SK-N-SH (cell line): ENCODE measurements at regions not wholly inside any gene's neighbourhood (a gene's known extent, or its start where the extent isn't known, plus 50 kb on each side); places are given as distances from the start of the nearest gene placed in this dataset.

Experiments
- CTCF ChIA-PET: fragments of 300-600, 350-600 bp; formaldehyde crosslinking; extraction: SDS; loops from one replicate; lab custom pipeline; 2021; lab: Yijun Ruan, JAX
- POLR2A ChIA-PET: fragments of 350-600 bp; sonication (Branson Sonifier 250); formaldehyde crosslinking; extraction: SDS; loops from one replicate; lab custom pipeline; 2020; ENCODE audit warnings: antibody characterized with exemption, inconsistent platforms; lab: Yijun Ruan, JAX
- DNase-seq: peaks from one replicate; pipeline ENCODE4 v3.0.0; 2012
- H2AFZ ChIP-seq: fragments of 200-600 bp; sonication (generic); 2 replicates; pipeline ENCODE4 v1.8.1; 2016; ENCODE audit warnings: antibody characterized with exemption, mild to moderate bottlenecking, low read depth
- H3F3A ChIP-seq: fragments of 200-600 bp; sonication (generic); replicated peaks from 2 replicates; pipeline ENCODE3; 2016; ENCODE audit warnings: antibody characterized with exemption, mild to moderate bottlenecking; ENCODE audit not compliant: insufficient read depth
- H3K27ac ChIP-seq, 2 experiments: fragments of 200-500 bp in 1 of 2; fragments of 200-600 bp in 1 of 2; sonication (Bioruptor generic) in 1 of 2; sonication (generic), shearing (Covaris generic) in 1 of 2; 2 replicates each; pipeline versions ENCODE4 v1.5.1 to v1.6.1; 2014 to 2016; ENCODE audit warnings: low read depth in 2 of 2, inconsistent platforms in 1 of 2, low read length in 1 of 2, mild to moderate bottlenecking in 1 of 2, mixed read lengths in 1 of 2
- H3K27me3 ChIP-seq: fragments of 200-600 bp; sonication (generic), shearing (Covaris generic); 2 replicates; pipeline ENCODE4 v1.6.1; 2016; ENCODE audit warnings: mixed run types; ENCODE audit not compliant: insufficient read depth
- H3K36me3 ChIP-seq, 2 experiments: fragments of 200-500 bp in 1 of 2; fragments of 200-600 bp in 1 of 2; sonication (Bioruptor generic) in 1 of 2; sonication (generic) in 1 of 2; replicated peaks in 1 of 2; 2 replicates each; pipeline versions ENCODE3 to v1.5.1; 2014 to 2016; ENCODE audit warnings: low read length in 1 of 2, mild to moderate bottlenecking in 1 of 2; ENCODE audit not compliant: insufficient read depth in 2 of 2, control insufficient read depth in 1 of 2
- H3K4me1 ChIP-seq, 2 experiments: fragments of 200-500 bp in 1 of 2; fragments of 200-600 bp in 1 of 2; sonication (Bioruptor generic) in 1 of 2; sonication (generic), shearing (Covaris generic) in 1 of 2; 2 replicates each; pipeline versions ENCODE4 v1.5.1 to v1.6.1; 2014 to 2016; ENCODE audit warnings: low read depth in 1 of 2, low read length in 1 of 2, mixed run types in 1 of 2; ENCODE audit not compliant: insufficient read depth in 2 of 2, control insufficient read depth in 1 of 2
- H3K4me2 ChIP-seq: fragments of 200-600 bp; sonication (generic), shearing (Covaris generic); 2 replicates; pipeline ENCODE4 v1.6.1; 2017; ENCODE audit warnings: mixed run types
- H3K4me3 ChIP-seq, 2 experiments: fragments of 200-500 bp in 1 of 2; fragments of 200-600 bp in 1 of 2; sonication (Bioruptor generic) in 1 of 2; sonication (generic), shearing (Covaris generic) in 1 of 2; 2 replicates each; pipeline versions ENCODE4 v1.5.1 to v1.8.1; 2014 to 2016; ENCODE audit warnings: low read depth in 2 of 2, inconsistent platforms in 1 of 2, low read length in 1 of 2, mild to moderate bottlenecking in 1 of 2, mixed read lengths in 1 of 2, moderate library complexity in 1 of 2
- H3K79me2 ChIP-seq: fragments of 200-600 bp; sonication (generic); 2 replicates; pipeline ENCODE4 v1.8.1; 2017; ENCODE audit warnings: mild to moderate bottlenecking; ENCODE audit not compliant: insufficient read depth
- H3K9ac ChIP-seq: fragments of 200-600 bp; sonication (generic); 2 replicates; pipeline ENCODE4 v1.6.1; 2017; ENCODE audit warnings: mixed run types
- H3K9me2 ChIP-seq: fragments of 200-600 bp; sonication (generic); 2 replicates; pipeline ENCODE4 v1.6.1; 2017; ENCODE audit warnings: mixed run types
- H3K9me3 ChIP-seq: fragments of 200-600 bp; sonication (generic); 2 replicates; pipeline ENCODE4 v1.6.1; 2017; ENCODE audit warnings: mixed run types, mild to moderate bottlenecking, moderate library complexity
- H4K20me1 ChIP-seq: fragments of 200-600 bp; sonication (generic); 2 replicates; pipeline ENCODE4 v1.6.1; 2017; ENCODE audit warnings: mild to moderate bottlenecking, mixed run types; ENCODE audit not compliant: insufficient read depth
- CTCF ChIP-seq: fragments of 200-600 bp; sonication (generic); IDR thresholded peaks from 2 replicates; pipeline ENCODE4 v1.6.1; 2017; ENCODE audit warnings: antibody characterized with exemption, mild to moderate bottlenecking, moderate library complexity
- EZH2phosphoT487 ChIP-seq: fragments of 200-600 bp; sonication (generic); IDR thresholded peaks from 2 replicates; pipeline ENCODE4 v1.6.1; 2017; ENCODE audit warnings: low read depth, mixed run types, mild to moderate bottlenecking, antibody characterized with exemption, moderate library complexity, borderline replicate concordance
- FOXJ3 ChIP-seq: sonication (generic); formaldehyde crosslinking; IDR thresholded peaks from 2 replicates; pipeline ENCODE4 v1.5.1; 2020; ENCODE audit warnings: mild to moderate bottlenecking, missing genetic modification reagents
- GABPA ChIP-seq: IDR thresholded peaks from 2 replicates; pipeline ENCODE4 v1.4.0; 2012; ENCODE audit warnings: low read depth, mild to moderate bottlenecking
- JUND ChIP-seq: IDR thresholded peaks from 2 replicates; pipeline ENCODE4 v1.4.0; 2012
- MEF2A ChIP-seq: IDR thresholded peaks from 2 replicates; pipeline ENCODE4 v1.4.0; 2012; ENCODE audit warnings: low read depth, borderline replicate concordance
- NRF1 ChIP-seq: IDR thresholded peaks from 2 replicates; pipeline ENCODE4 v1.6.1; 2012; ENCODE audit warnings: low read depth, mild to moderate bottlenecking, low read length
- PBX3 ChIP-seq: IDR thresholded peaks from 2 replicates; pipeline ENCODE4; 2012
- POLR2AphosphoS5 ChIP-seq: IDR thresholded peaks from 2 replicates; pipeline ENCODE4 v1.6.1; 2012; ENCODE audit warnings: low read depth, low read length
- RAD21 ChIP-seq: IDR thresholded peaks from 2 replicates; pipeline ENCODE4 v1.6.1; 2012; ENCODE audit warnings: mild to moderate bottlenecking, low read length
- REST ChIP-seq: IDR thresholded peaks from 2 replicates; pipeline ENCODE4 v1.6.1; 2012; ENCODE audit warnings: mild to moderate bottlenecking, low read depth, low read length, moderate library complexity
- RFX5 ChIP-seq: IDR thresholded peaks from 2 replicates; pipeline ENCODE4 v1.6.1; 2012; ENCODE audit warnings: mild to moderate bottlenecking, improper control_type of control experiment, low read length
- SIN3A ChIP-seq: IDR thresholded peaks from 2 replicates; pipeline ENCODE4 v1.6.1; 2012; ENCODE audit warnings: low read depth, mild to moderate bottlenecking, low read length, moderate library complexity, borderline replicate concordance
- WGBS: methylation state at CpG from one replicate; pipeline ENCODE4 v1.1.6; 2017; ENCODE audit warnings: low lambda C conversion rate; 5-methylcytosine and 5-hydroxymethylcytosine counted together

GRCh38 chr11:37689951-37690350 is 1091.9 kb upstream of the RAG2 start:
- H3K4me3 ChIP-seq, result no peak overlapping the region
- H3K36me3 ChIP-seq, result no peaks in the 10 kb centered on the region
- no peaks in the 10 kb centered on the region for H3K9me2 ChIP-seq
- no peak overlapping the region for H3K27ac ChIP-seq
- no peaks in the 10 kb centered on the region for H4K20me1 ChIP-seq
- H3K9me3 ChIP-seq, result no peaks in the 10 kb centered on the region; the same call in 1 of the 2 replicates
- no peaks in the 10 kb centered on the region for H3K79me2 ChIP-seq
- POLR2A ChIA-PET, result no interaction called here
- no peak for DNase-seq
- H3K9ac ChIP-seq, result no peak overlapping the region
- H3K4me1 ChIP-seq, result no peaks in the 10 kb centered on the region; a peak in 1 of 4 replicates
- peak overlapping the region; percentile 41; the same call in 1 of the 2 replicates for H2AFZ ChIP-seq
- TF ChIP-seq CTCF (no peak), FOXJ3 (CRISPR knock-in tag) (no peak), NRF1 (no peak), POLR2AphosphoS5 (no peak)
- CTCF ChIA-PET, result no interaction called here
- 12% methylated on average over 2 of the region's 2 CpGs for WGBS
- H3K4me2 ChIP-seq, result no peak overlapping the region
- H3K27me3 ChIP-seq, result no peaks in the 10 kb centered on the region
- H3F3A ChIP-seq, result no peaks in the 10 kb centered on the region

- POLR2A ChIA-PET, result no interaction called here
- 36% methylated on average over 2 of the region's 2 CpGs for WGBS
Observed at GRCh38 chr11:37688456-37688855, 1090.4 kb upstream of the RAG2 start.

More at GRCh38 chr11:37688456-37688855, 1090.4 kb upstream of the RAG2 start:
- CTCF ChIA-PET, result no interaction called here
- no peak overlapping the region for H3K4me3 ChIP-seq
- no peak overlapping the region for H3K4me2 ChIP-seq
- H2AFZ ChIP-seq, result no peak overlapping the region
- H3K27me3 ChIP-seq, result no peaks in the 10 kb centered on the region
- no peak for DNase-seq
- no peaks in the 10 kb centered on the region for H3K79me2 ChIP-seq
- H3K4me1 ChIP-seq, result no peaks in the 10 kb centered on the region; a peak in 1 of 4 replicates
- no peak for TF ChIP-seq GABPA
- TF ChIP-seq JUND, result no peak
- TF ChIP-seq NRF1, result no peak
- TF ChIP-seq REST, result no peak
- TF ChIP-seq MEF2A, result no peak
- TF ChIP-seq RAD21, result no peak
- TF ChIP-seq POLR2AphosphoS5, result no peak
- no peak for TF ChIP-seq SIN3A
- no peak for TF ChIP-seq EZH2phosphoT487
- TF ChIP-seq RFX5, result no peak
- no peak for TF ChIP-seq PBX3
- H4K20me1 ChIP-seq, result no peaks in the 10 kb centered on the region
- no peaks in the 10 kb centered on the region for H3F3A ChIP-seq
- no peak overlapping the region for H3K27ac ChIP-seq
- no peaks in the 10 kb centered on the region for H3K36me3 ChIP-seq
- H3K9ac ChIP-seq, result no peak overlapping the region
- no peaks in the 10 kb centered on the region for H3K9me2 ChIP-seq
- H3K9me3 ChIP-seq, result no peaks in the 10 kb centered on the region
